Cardiac muscle cell (in vitro differentiated cells and primary cell): ENCODE measurements at regions not wholly inside any gene's neighbourhood (a gene's known extent, or its start where the extent isn't known, plus 50 kb on each side); places are given as distances from the start of the nearest gene placed in this dataset.

Source experiments
- DNase-seq, 2 donors: peaks; one replicate each; pipeline versions ENCODE4 v3.0.0 to v3.0.0-alpha.2; 2010 to 2017; ENCODE audit warnings: low read depth in 1 of 2, low spot score in 1 of 2
- H3K27ac ChIP-seq: fragments of 200-600 bp; sonication (generic); 2 replicates; pipeline ENCODE4 v1.5.1; 2016
- H3K27me3 ChIP-seq: fragments of 200-600 bp; sonication (generic); 2 replicates; pipeline ENCODE4 v1.6.0; 2016; ENCODE audit warnings: control low read depth
- H3K36me3 ChIP-seq: fragments of 200-600 bp; sonication (generic); 2 replicates; pipeline ENCODE4 v1.5.1; 2016; ENCODE audit warnings: control low read depth
- H3K4me1 ChIP-seq: fragments of 200-600 bp; sonication (generic); 2 replicates; pipeline ENCODE4 v1.8.1; 2017; ENCODE audit warnings: low read depth, mild to moderate bottlenecking, mixed run types
- H3K4me3 ChIP-seq: fragments of 200-600 bp; sonication (generic); 2 replicates; pipeline ENCODE4 v1.5.1; 2016; ENCODE audit warnings: mild to moderate bottlenecking
- H3K9me3 ChIP-seq: fragments of 200-600 bp; sonication (generic); 2 replicates; pipeline ENCODE4 v1.5.1; 2017; ENCODE audit warnings: low read depth, mild to moderate bottlenecking, control low read depth
- TF ChIP-seq, protein P1 (sequence below): IDR thresholded peaks from 2 replicates; pipeline ENCODE4 v1.5.1; 2012; ENCODE audit warnings: low read depth, mild to moderate bottlenecking, low read length

DNA sequence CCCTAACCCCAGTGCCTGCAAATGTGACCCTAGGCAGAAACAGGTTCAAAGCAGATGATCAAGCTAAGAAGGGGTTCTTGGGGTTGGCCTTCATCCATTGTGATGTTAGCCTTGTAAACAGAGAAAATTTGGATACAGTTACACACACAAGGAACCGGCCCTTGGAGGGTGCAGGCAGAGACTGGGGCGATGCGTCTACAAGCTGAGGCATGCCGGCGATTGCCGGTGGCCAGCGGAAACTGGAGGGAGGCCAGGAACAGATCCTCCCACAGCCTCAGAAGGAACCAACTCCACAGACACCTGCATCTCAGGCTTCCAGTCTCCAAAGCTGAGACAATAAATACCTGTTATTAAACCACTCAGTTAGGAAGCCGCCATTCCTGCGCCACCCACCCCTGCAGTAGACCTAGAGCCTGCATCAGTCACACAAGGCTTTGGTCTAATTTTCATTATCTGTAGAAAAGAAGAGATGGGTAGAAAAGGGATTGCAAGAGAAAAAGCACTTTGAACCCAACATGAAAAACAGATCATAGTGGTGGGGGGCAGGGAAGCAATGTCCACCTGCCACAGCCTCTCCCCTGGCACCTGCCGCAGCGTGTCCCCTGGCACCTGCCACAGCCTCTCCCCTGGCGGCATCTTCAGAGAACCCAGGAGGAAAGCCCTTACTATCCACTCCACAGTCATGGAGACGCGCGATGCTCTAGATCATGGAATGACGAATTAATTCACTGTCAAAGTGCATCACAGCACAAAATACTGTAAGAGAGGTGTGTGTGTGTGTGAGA is 119.7 kb upstream of the SOX1 start:
- peaks cover 25% of the 10 kb centered on the region for H3K27me3 ChIP-seq
- H3K4me1 ChIP-seq, result no peaks in the 10 kb centered on the region
- no peak for DNase-seq
- TF ChIP-seq, protein P1, sequence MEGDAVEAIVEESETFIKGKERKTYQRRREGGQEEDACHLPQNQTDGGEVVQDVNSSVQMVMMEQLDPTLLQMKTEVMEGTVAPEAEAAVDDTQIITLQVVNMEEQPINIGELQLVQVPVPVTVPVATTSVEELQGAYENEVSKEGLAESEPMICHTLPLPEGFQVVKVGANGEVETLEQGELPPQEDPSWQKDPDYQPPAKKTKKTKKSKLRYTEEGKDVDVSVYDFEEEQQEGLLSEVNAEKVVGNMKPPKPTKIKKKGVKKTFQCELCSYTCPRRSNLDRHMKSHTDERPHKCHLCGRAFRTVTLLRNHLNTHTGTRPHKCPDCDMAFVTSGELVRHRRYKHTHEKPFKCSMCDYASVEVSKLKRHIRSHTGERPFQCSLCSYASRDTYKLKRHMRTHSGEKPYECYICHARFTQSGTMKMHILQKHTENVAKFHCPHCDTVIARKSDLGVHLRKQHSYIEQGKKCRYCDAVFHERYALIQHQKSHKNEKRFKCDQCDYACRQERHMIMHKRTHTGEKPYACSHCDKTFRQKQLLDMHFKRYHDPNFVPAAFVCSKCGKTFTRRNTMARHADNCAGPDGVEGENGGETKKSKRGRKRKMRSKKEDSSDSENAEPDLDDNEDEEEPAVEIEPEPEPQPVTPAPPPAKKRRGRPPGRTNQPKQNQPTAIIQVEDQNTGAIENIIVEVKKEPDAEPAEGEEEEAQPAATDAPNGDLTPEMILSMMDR, result no peak
- H3K36me3 ChIP-seq, result no peaks in the 10 kb centered on the region
- H3K27ac ChIP-seq, result no peak overlapping the region
- H3K4me3 ChIP-seq, result no peak overlapping the region
- H3K9me3 ChIP-seq, result no peaks in the 10 kb centered on the region

DNA sequence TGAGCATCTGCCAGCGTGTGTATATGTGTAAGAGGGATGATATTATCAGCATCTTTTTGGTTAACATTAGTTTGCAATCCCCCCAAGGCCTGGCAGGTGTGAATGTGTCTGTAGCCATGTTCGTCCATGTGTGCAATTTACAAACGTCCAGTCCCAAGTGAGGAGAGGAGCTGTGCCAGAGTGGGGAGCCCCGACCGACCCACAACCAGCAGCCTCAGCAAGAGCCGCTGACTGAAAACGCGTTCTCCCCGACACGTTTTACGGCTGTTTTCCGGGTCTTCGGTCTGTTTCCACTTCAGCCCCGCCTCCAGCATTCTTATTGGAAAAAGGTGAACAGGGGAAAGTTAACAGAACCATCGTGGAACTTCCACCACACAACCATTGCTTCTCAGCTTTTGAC is 119.1 kb upstream of the SOX1 start:
- DNase-seq, result no peak
- Histone ChIP-seq H3K27me3 (peaks cover 25% of the 10 kb centered on the region), H3K36me3 (no peaks in the 10 kb centered on the region), H3K4me1 (no peaks in the 10 kb centered on the region), H3K4me3 (no peak overlapping the region), H3K27ac (no peak overlapping the region), H3K9me3 (no peaks in the 10 kb centered on the region)
- TF ChIP-seq, protein P1, result no peak

DNA sequence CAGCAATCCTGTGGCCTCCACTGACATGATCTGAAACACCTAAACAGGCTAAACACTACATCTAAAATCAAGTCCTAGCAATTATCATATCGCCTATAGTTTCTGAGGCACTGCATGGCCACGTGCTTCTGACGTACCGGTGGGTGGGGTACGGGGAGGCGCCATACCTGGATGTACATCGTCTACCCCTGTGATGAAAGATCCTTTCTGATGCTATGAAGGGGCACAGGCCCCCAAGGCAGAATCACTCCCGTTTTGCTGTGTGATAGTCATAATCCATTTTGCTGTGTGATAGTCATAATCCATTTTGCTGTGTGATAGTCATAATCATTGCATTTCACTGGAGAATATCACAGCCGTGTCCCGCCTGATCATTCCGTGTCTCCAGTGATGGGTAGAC is 118.7 kb upstream of the SOX1 start:
- peaks cover 25% of the 10 kb centered on the region for H3K27me3 ChIP-seq
- H3K27ac ChIP-seq, result no peak overlapping the region
- H3K4me3 ChIP-seq, result no peak overlapping the region
- H3K36me3 ChIP-seq, result no peaks in the 10 kb centered on the region
- H3K9me3 ChIP-seq, result no peaks in the 10 kb centered on the region
- TF ChIP-seq, protein P1, result no peak
- no peak for DNase-seq
- H3K4me1 ChIP-seq, result no peaks in the 10 kb centered on the region

DNA sequence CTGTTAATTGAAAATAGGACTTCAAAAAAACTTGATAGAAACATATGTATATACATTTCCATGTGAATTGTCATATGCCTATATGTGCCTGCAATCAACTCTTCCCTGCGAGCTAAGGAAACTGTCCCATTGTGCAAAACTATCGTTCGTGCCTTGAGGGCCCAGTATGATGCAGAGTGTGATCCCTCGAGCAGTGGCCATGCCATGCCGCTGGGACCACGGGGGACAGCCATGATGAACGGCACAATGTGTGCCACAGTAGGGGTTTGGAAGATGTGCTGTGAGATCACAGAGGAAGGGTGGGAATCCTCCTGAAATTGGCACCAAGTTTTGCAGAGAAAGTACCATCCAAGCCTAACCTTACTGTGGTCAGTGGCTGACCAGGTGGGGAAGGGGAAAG is 118.1 kb upstream of the SOX1 start:
- TF ChIP-seq, protein P1, result no peak
- DNase-seq, result no peak

DNA sequence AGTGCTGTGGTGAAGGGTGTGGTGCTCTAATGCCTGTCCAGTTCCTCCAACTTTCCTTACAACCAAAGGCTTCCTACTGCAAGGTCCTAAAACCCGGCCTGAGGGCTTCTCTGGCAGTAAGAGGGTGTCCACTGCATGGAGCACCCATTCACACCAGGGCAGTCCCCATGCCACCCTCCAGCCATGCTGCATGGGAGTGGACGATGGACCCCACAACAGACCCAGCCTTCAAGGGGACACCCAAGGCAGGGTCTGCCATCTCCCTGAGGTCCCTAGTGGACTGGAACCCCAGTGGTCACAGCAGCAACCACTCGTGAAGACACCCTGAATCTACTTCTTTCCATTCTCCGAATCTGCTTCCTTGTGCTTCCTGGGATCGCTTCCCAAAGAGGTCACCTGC is 117.6 kb upstream of the SOX1 start:
- no peak overlapping the region for H3K4me3 ChIP-seq
- H3K9me3 ChIP-seq, result no peaks in the 10 kb centered on the region
- no peaks in the 10 kb centered on the region for H3K4me1 ChIP-seq
- H3K27ac ChIP-seq, result no peak overlapping the region
- TF ChIP-seq, protein P1, result no peak
- peaks cover 25% of the 10 kb centered on the region for H3K27me3 ChIP-seq
- H3K36me3 ChIP-seq, result no peaks in the 10 kb centered on the region
- no peak for DNase-seq

More for the DNA sequence above, 118.1 kb upstream of the SOX1 start:
- H3K27ac ChIP-seq, result no peak overlapping the region
- no peaks in the 10 kb centered on the region for H3K4me1 ChIP-seq
- H3K36me3 ChIP-seq, result no peaks in the 10 kb centered on the region
- peaks cover 25% of the 10 kb centered on the region for H3K27me3 ChIP-seq
- H3K9me3 ChIP-seq, result no peaks in the 10 kb centered on the region
- H3K4me3 ChIP-seq, result no peak overlapping the region
